ENCODE measurements at regions not wholly inside any gene's neighbourhood (a gene's known extent, or its start where the extent isn't known, plus 50 kb on each side); places are given as distances from the start of the nearest gene placed in this dataset.

- no peak for TF ChIP-seq CTCF (IDR thresholded peaks at IDR 0.05; ENCODE audit: extremely low read depth, low read depth, low read length)
- no peak overlapping the region for H3K27ac ChIP-seq (ENCODE audit: low read depth, low read length)
- H3K36me3 ChIP-seq (ENCODE audit: insufficient read depth, low read length): no peaks in the 10 kb centered on the region
- H3K9me3 ChIP-seq (ENCODE audit: low read depth, low read length): no peaks in the 10 kb centered on the region
- no peaks in the 10 kb centered on the region for H4K20me1 ChIP-seq (ENCODE audit: insufficient read depth, low read length)
- H3K4me3 ChIP-seq (ENCODE audit: insufficient read depth, low read length): no peak overlapping the region
- no peak overlapping the region for H3K4me2 ChIP-seq (ENCODE audit: insufficient read depth, low read length)
- no peak overlapping the region for H2AFZ ChIP-seq (ENCODE audit: low read length)
- DNase-seq (ENCODE audit: insufficient read length, low spot score, missing footprints): peak; percentile 13
- no peaks in the 10 kb centered on the region for H3K79me2 ChIP-seq (ENCODE audit: insufficient read depth, low read length)
- H3K4me1 ChIP-seq (ENCODE audit: insufficient read depth, low read length): no peaks in the 10 kb centered on the region
- peaks cover 8% of the 10 kb centered on the region for H3K27me3 ChIP-seq (ENCODE audit: insufficient read depth, low read length)
Observed at GRCh38 chr3:23107221-23107620, 95.9 kb upstream of the UBE2E2 start.

- Histone ChIP-seq H3K4me3 (ENCODE audit: insufficient read depth, low read length) (no peak overlapping the region), H3K36me3 (ENCODE audit: insufficient read depth, low read length) (no peaks in the 10 kb centered on the region), H3K4me2 (ENCODE audit: insufficient read depth, low read length) (no peak overlapping the region), H3K79me2 (ENCODE audit: insufficient read depth, low read length) (no peaks in the 10 kb centered on the region), H3K4me1 (ENCODE audit: insufficient read depth, low read length) (peaks cover 4% of the 10 kb centered on the region), H4K20me1 (ENCODE audit: insufficient read depth, low read length) (no peaks in the 10 kb centered on the region), H3K27ac (ENCODE audit: low read depth, low read length) (no peak overlapping the region), H3K27me3 (ENCODE audit: insufficient read depth, low read length) (peaks cover 8% of the 10 kb centered on the region), H2AFZ (ENCODE audit: low read length) (no peak overlapping the region), H3K9me3 (ENCODE audit: low read depth, low read length) (no peaks in the 10 kb centered on the region)
- TF ChIP-seq CTCF (IDR thresholded peaks at IDR 0.05; ENCODE audit: extremely low read depth, low read depth, low read length): no peak
- no peak for DNase-seq (ENCODE audit: insufficient read length, low spot score, missing footprints)
Observed at GRCh38 chr3:23108451-23109057, 94.6 kb upstream of the UBE2E2 start.

- no peaks in the 10 kb centered on the region for H3K79me2 ChIP-seq (ENCODE audit: insufficient read depth, low read length)
- DNase-seq (ENCODE audit: insufficient read length, low spot score, missing footprints): no peak
- H3K4me2 ChIP-seq (ENCODE audit: insufficient read depth, low read length): no peak overlapping the region
- H3K27me3 ChIP-seq (ENCODE audit: insufficient read depth, low read length): peaks cover 8% of the 10 kb centered on the region
- H3K36me3 ChIP-seq (ENCODE audit: insufficient read depth, low read length): no peaks in the 10 kb centered on the region
- no peak overlapping the region for H3K4me3 ChIP-seq (ENCODE audit: insufficient read depth, low read length)
- H3K4me1 ChIP-seq (ENCODE audit: insufficient read depth, low read length): peaks cover 8% of the 10 kb centered on the region
- no peak for TF ChIP-seq CTCF (IDR thresholded peaks at IDR 0.05; ENCODE audit: extremely low read depth, low read depth, low read length)
- no peak overlapping the region for H2AFZ ChIP-seq (ENCODE audit: low read length)
- H3K9me3 ChIP-seq (ENCODE audit: low read depth, low read length): no peaks in the 10 kb centered on the region
- no peaks in the 10 kb centered on the region for H4K20me1 ChIP-seq (ENCODE audit: insufficient read depth, low read length)
- no peak overlapping the region for H3K27ac ChIP-seq (ENCODE audit: low read depth, low read length)
Observed at GRCh38 chr3:23111286-23111685, 91.8 kb upstream of the UBE2E2 start.

- Histone ChIP-seq H3K4me2 (ENCODE audit: insufficient read depth, low read length) (no peak overlapping the region), H3K36me3 (ENCODE audit: insufficient read depth, low read length) (no peaks in the 10 kb centered on the region), H4K20me1 (ENCODE audit: insufficient read depth, low read length) (no peaks in the 10 kb centered on the region), H3K9me3 (ENCODE audit: low read depth, low read length) (no peaks in the 10 kb centered on the region), H3K79me2 (ENCODE audit: insufficient read depth, low read length) (no peaks in the 10 kb centered on the region), H3K4me1 (ENCODE audit: insufficient read depth, low read length) (peaks cover 8% of the 10 kb centered on the region), H3K27me3 (ENCODE audit: insufficient read depth, low read length) (peaks cover 8% of the 10 kb centered on the region), H3K27ac (ENCODE audit: low read depth, low read length) (no peak overlapping the region), H3K4me3 (ENCODE audit: insufficient read depth, low read length) (no peak overlapping the region), H2AFZ (ENCODE audit: low read length) (no peak overlapping the region)
- no peak for TF ChIP-seq CTCF (IDR thresholded peaks at IDR 0.05; ENCODE audit: extremely low read depth, low read depth, low read length)
- DNase-seq (ENCODE audit: insufficient read length, low spot score, missing footprints): no peak
Observed at GRCh38 chr3:23111797-23112196, 91.3 kb upstream of the UBE2E2 start.
